ENCODE measurements at regions not wholly inside any gene's neighbourhood (a gene's known extent, or its start where the extent isn't known, plus 50 kb on each side); places are given as distances from the start of the nearest gene placed in this dataset.

- Histone ChIP-seq H3K4me1 (ENCODE audit: insufficient read depth, low read length, poor library complexity, severe bottlenecking) (no peaks in the 10 kb centered on the region), H3K9me3 (ENCODE audit: low read depth, low read length, poor library complexity, severe bottlenecking) (no peaks in the 10 kb centered on the region), H3K36me3 (ENCODE audit: insufficient read depth, low read length, poor library complexity, severe bottlenecking) (no peaks in the 10 kb centered on the region), H3K27ac (ENCODE audit: low read depth, low read length, poor library complexity, severe bottlenecking) (no peak overlapping the region), H3K4me3 (ENCODE audit: low read depth, low read length, poor library complexity, severe bottlenecking) (no peak overlapping the region), H3K27me3 (replicated peaks; ENCODE audit: insufficient read depth, low read depth, low read length, poor library complexity) (peaks cover 22% of the 10 kb centered on the region)
- TF ChIP-seq CTCF (conservative IDR thresholded peaks at IDR 0.05; ENCODE audit: low read depth, low read length) (no peak), EZH2 (IDR thresholded peaks at IDR 0.05; ENCODE audit: borderline replicate concordance, low read depth, low read length, poor library complexity, severe bottlenecking) (no peak)
- ChIA-PET CTCF (no interaction called here), POLR2A (ENCODE audit: low non-redundant PET) (no interaction called here)
- intact Hi-C loops (cut with micrococcal nuclease; ENCODE audit: unreplicated experiment) = loop anchor here (10.0 kb wide), 1 partner anchor 353 kb away; no protein-coding TSS in a partner anchor
- no TSS peak for BruUV-seq (replicated peaks)
- no peak for DNase-seq (ENCODE audit: low spot score)
Observed at GRCh38 chr1:60151311-60151710, 77.7 kb upstream of the C1orf87 start.

- H3K4me1 ChIP-seq (ENCODE audit: insufficient read depth, low read length, poor library complexity, severe bottlenecking) = no peaks in the 10 kb centered on the region
- POLR2A ChIA-PET (ENCODE audit: low non-redundant PET) = no interaction called here
- TF ChIP-seq CTCF (conservative IDR thresholded peaks at IDR 0.05; ENCODE audit: low read depth, low read length) (no peak), EZH2 (IDR thresholded peaks at IDR 0.05; ENCODE audit: borderline replicate concordance, low read depth, low read length, poor library complexity, severe bottlenecking) (no peak)
- peak; percentile 16 for DNase-seq (ENCODE audit: low spot score)
- no TSS peak for BruUV-seq (replicated peaks)
- H3K27ac ChIP-seq (ENCODE audit: low read depth, low read length, poor library complexity, severe bottlenecking) = no peak overlapping the region
- no peaks in the 10 kb centered on the region for H3K36me3 ChIP-seq (ENCODE audit: insufficient read depth, low read length, poor library complexity, severe bottlenecking)
- H3K27me3 ChIP-seq (replicated peaks; ENCODE audit: insufficient read depth, low read depth, low read length, poor library complexity) = peaks cover 16% of the 10 kb centered on the region
- intact Hi-C loops (cut with micrococcal nuclease; ENCODE audit: unreplicated experiment) = no loop called here
- no peak overlapping the region for H3K4me3 ChIP-seq (ENCODE audit: low read depth, low read length, poor library complexity, severe bottlenecking)
- H3K9me3 ChIP-seq (ENCODE audit: low read depth, low read length, poor library complexity, severe bottlenecking) = no peaks in the 10 kb centered on the region
- CTCF ChIA-PET = no interaction called here
Observed at GRCh38 chr1:60149251-60149650, 75.7 kb upstream of the C1orf87 start.

- Histone ChIP-seq H3K4me1 (ENCODE audit: insufficient read depth, low read length, poor library complexity, severe bottlenecking) (no peaks in the 10 kb centered on the region), H3K9me3 (ENCODE audit: low read depth, low read length, poor library complexity, severe bottlenecking) (no peaks in the 10 kb centered on the region), H3K27ac (ENCODE audit: low read depth, low read length, poor library complexity, severe bottlenecking) (no peak overlapping the region), H3K36me3 (ENCODE audit: insufficient read depth, low read length, poor library complexity, severe bottlenecking) (no peaks in the 10 kb centered on the region), H3K4me3 (ENCODE audit: low read depth, low read length, poor library complexity, severe bottlenecking) (no peak overlapping the region), H3K27me3 (replicated peaks; ENCODE audit: insufficient read depth, low read depth, low read length, poor library complexity) (peaks cover 5% of the 10 kb centered on the region)
- BruUV-seq (replicated peaks) = no TSS peak
- CTCF ChIA-PET = no interaction called here
- intact Hi-C loops (cut with micrococcal nuclease; ENCODE audit: unreplicated experiment) = no loop called here
- POLR2A ChIA-PET (ENCODE audit: low non-redundant PET) = no interaction called here
- no peak for DNase-seq (ENCODE audit: low spot score)
- TF ChIP-seq EZH2 (IDR thresholded peaks at IDR 0.05; ENCODE audit: borderline replicate concordance, low read depth, low read length, poor library complexity, severe bottlenecking) (no peak), CTCF (conservative IDR thresholded peaks at IDR 0.05; ENCODE audit: low read depth, low read length) (no peak)
Observed at GRCh38 chr1:60146884-60147283, 73.3 kb upstream of the C1orf87 start.

Data from A673 (cell line).